Calu3 (cell line): ENCODE measurements at regions not wholly inside any gene's neighbourhood (a gene's known extent, or its start where the extent isn't known, plus 50 kb on each side); places are given as distances from the start of the nearest gene placed in this dataset.

Experiments used
- BruUV-seq: library from RNA; stranded (reverse); fragments of 400-500 nt; replicated peaks from 2 replicates; lab custom pipeline; 2021; lab: Mats Ljungman, UMichigan
- CTCF ChIA-PET: fragments of 300-600 bp; sonication (Branson Sonifier 250); formaldehyde crosslinking; loops from one replicate; lab custom pipeline; 2022; ENCODE audit warnings: antibody characterized with exemption; lab: Charles Lee
- DNase-seq: peaks from one replicate; pipeline ENCODE4 v3.0.0; 2022
- H3K27ac Mint-ChIP-seq: one replicate; pipeline ENCODE4 v1.8.0; 2022; ENCODE audit warnings: mixed read lengths; ENCODE audit not compliant: unreplicated experiment
- H3K27me3 Mint-ChIP-seq: one replicate; pipeline ENCODE4 v1.8.0; 2022; ENCODE audit warnings: mixed read lengths; ENCODE audit not compliant: unreplicated experiment
- H3K36me3 Mint-ChIP-seq: one replicate; pipeline ENCODE4 v1.8.0; 2022; ENCODE audit warnings: mild to moderate bottlenecking, moderate library complexity, mixed read lengths; ENCODE audit not compliant: insufficient read depth, unreplicated experiment
- H3K4me1 Mint-ChIP-seq: one replicate; pipeline ENCODE4 v1.8.0; 2022; ENCODE audit warnings: mild to moderate bottlenecking, low read depth, mixed read lengths; ENCODE audit not compliant: unreplicated experiment
- H3K4me3 Mint-ChIP-seq: one replicate; pipeline ENCODE4 v1.8.0; 2022; ENCODE audit warnings: mild to moderate bottlenecking, low read depth, moderate library complexity, mixed read lengths; ENCODE audit not compliant: unreplicated experiment
- H3K9me3 Mint-ChIP-seq: one replicate; pipeline ENCODE4 v1.8.0; 2022; ENCODE audit warnings: low read depth, mixed read lengths; ENCODE audit not compliant: unreplicated experiment
- intact Hi-C: fragments of 100-400 bp; cut with micrococcal nuclease; formaldehyde crosslinking; loops from one replicate; pipeline ENCODE4 v1.10.0; 2022; ENCODE audit not compliant: unreplicated experiment
- TF ChIP-seq, protein P1 (sequence below): fragments of 200-600 bp; IDR thresholded peaks from one replicate; pipeline ENCODE4 v1.8.0; 2022; ENCODE audit warnings: antibody characterized with exemption; ENCODE audit not compliant: unreplicated experiment

DNA sequence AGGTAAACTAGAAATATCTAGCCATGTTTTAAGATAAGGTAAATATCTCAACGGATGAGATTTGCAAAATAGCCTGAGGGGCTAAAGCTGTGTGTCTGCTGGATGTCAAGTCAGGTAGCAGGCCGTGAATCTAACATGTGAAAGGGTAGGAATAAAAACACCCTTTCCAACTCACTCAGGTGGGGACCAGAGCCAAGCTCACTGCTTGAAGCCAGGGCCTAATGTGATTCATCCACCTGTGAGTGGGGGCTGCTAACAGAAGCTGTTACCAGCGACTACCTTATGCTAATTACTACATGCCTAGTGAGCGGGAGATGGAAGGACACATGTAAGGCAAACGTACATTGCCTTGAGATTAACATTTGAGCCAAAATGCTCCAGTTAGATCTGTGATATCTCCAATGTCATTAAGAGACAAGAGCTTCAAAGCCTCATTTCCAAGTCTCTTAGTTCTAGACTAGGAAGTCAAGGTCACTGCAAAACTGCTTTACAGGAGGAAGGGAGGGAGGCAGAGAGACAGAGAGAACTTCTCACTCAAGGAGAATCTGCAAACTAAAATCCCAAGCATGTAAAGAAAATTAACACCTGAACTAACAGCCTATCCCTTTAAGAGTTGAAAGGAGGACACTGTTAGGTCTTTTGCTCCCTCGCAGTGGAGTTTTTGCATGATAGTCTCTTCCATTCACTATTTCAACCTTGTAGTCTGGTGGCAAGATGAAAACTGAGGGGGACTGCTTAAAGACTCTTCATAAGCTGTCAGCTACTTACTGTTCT lies 141.6 kb upstream of the RPS23 start:
- no peaks in the 10 kb centered on the region for H3K27me3 Mint-ChIP-seq
- H3K36me3 Mint-ChIP-seq = no peaks in the 10 kb centered on the region
- peak overlapping the region; percentile 75 for H3K27ac Mint-ChIP-seq
- H3K9me3 Mint-ChIP-seq = peaks cover 1% of the 10 kb centered on the region
- H3K4me3 Mint-ChIP-seq = no peak overlapping the region
- no peak for DNase-seq
- intact Hi-C loops = loop anchor here (2.0 kb wide), 2 partner anchors 55 to 215 kb away; no protein-coding TSS in a partner anchor
- TF ChIP-seq, protein P1, sequence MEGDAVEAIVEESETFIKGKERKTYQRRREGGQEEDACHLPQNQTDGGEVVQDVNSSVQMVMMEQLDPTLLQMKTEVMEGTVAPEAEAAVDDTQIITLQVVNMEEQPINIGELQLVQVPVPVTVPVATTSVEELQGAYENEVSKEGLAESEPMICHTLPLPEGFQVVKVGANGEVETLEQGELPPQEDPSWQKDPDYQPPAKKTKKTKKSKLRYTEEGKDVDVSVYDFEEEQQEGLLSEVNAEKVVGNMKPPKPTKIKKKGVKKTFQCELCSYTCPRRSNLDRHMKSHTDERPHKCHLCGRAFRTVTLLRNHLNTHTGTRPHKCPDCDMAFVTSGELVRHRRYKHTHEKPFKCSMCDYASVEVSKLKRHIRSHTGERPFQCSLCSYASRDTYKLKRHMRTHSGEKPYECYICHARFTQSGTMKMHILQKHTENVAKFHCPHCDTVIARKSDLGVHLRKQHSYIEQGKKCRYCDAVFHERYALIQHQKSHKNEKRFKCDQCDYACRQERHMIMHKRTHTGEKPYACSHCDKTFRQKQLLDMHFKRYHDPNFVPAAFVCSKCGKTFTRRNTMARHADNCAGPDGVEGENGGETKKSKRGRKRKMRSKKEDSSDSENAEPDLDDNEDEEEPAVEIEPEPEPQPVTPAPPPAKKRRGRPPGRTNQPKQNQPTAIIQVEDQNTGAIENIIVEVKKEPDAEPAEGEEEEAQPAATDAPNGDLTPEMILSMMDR = no peak
- BruUV-seq = no TSS peak
- peaks cover 77% of the 10 kb centered on the region for H3K4me1 Mint-ChIP-seq
- CTCF ChIA-PET = interaction anchor here (0.6 to 0.9 kb wide), 2 partner anchors 25 to 151 kb away, joined by 3 to 6 read pairs; no protein-coding TSS in a partner anchor

DNA sequence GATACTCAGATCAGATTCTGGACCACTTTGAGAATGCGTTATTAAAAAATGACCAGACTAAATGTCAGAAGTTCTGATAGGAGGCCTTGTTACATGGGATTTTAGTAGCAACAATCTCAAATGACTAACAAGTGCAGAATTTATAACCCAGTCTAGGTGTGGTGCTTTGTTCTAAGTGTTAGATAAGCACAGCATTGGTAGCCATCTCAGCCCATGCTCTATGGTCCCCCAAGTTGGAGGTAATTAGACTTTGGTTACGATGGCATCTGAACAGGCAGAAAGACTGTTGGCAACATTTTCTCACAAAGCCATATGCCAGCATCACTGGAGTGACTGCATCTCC lies 140.4 kb upstream of the RPS23 start:
- peak overlapping the region; percentile 92 for H3K27ac Mint-ChIP-seq
- no peak overlapping the region for H3K4me3 Mint-ChIP-seq
- TF ChIP-seq, protein P1 = no peak
- H3K27me3 Mint-ChIP-seq = no peaks in the 10 kb centered on the region
- H3K4me1 Mint-ChIP-seq = peaks cover 73% of the 10 kb centered on the region
- H3K36me3 Mint-ChIP-seq = no peaks in the 10 kb centered on the region
- DNase-seq = no peak
- H3K9me3 Mint-ChIP-seq = no peaks in the 10 kb centered on the region
- intact Hi-C loops = no loop called here
- CTCF ChIA-PET = interaction anchor here (1.0 kb wide), 1 partner anchor 11 kb away, joined by 3 read pairs; no protein-coding TSS in a partner anchor
- BruUV-seq = no TSS peak

DNA sequence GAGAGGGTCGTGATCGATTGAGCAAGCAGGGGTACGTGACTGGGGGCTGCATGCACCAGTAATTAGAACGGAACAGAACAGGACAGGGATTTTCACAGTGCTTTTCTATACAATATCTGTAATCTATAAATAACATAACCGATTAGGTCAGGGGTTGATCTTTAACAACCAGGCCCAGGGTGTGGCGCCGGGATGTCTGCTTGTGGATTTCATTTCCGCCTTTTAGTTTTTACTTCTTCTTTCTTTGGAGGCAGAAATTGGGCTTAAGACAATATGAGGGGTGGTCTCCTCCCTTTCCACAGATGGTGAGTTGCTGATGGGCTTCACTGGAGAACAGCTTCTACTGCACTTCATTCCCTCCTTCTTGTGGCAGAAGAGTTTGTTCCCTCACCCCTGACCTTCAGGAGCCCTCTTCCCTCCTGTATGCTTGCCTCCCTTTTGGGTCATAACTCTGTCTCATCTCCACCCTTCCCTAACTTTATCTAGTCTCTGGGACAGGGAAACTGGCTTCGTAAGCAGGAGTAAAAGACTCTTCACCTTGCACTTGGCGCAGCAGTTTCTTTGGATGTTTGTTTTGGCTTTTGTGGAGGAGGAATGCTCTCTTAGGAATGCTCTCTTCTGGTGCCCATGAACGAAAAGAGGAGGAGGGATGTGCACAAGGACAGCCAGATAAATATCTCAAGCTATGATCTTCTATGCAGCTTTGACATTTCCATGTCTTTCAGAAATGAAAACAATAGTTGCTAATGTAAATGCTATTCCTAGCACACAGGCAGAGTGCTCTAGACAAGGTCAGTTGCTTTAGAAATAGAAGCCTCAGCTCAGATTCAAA lies 139.8 kb upstream of the RPS23 start:
- TF ChIP-seq, protein P1 = no peak
- H3K9me3 Mint-ChIP-seq = no peaks in the 10 kb centered on the region
- no peak for DNase-seq
- peak overlapping the region; percentile 92 for H3K27ac Mint-ChIP-seq
- TSS peak; percentile 82 for BruUV-seq
- H3K4me3 Mint-ChIP-seq = peak overlapping the region; percentile 43
- CTCF ChIA-PET = interaction anchor here (1.0 kb wide), 1 partner anchor 10 kb away, joined by 3 read pairs; no protein-coding TSS in a partner anchor
- no peaks in the 10 kb centered on the region for H3K36me3 Mint-ChIP-seq
- H3K4me1 Mint-ChIP-seq = peaks cover 68% of the 10 kb centered on the region
- H3K27me3 Mint-ChIP-seq = no peaks in the 10 kb centered on the region
- intact Hi-C loops = no loop called here

DNA sequence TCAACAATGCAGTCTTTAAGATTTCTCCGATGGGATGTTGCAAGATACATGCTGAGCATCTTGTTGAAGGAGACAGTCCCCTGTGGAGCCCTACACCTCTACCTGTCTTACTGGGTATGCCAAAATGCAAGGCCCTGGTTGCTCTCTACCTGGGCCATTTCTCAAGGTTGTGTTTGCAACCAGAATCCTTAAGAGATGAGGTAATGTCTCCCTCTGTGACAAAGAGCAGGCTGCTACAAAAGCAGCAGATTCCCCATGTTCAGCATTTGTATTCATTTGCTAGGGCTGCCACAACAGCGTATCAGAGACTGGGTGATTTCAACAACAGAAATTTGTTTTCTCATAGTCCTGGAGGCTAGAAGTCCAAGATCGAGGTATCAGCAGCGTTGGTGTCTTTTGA lies 138.4 kb upstream of the RPS23 start:
- Mint-ChIP-seq H3K27me3 (no peaks in the 10 kb centered on the region), H3K27ac (peak overlapping the region; percentile 92), H3K9me3 (no peaks in the 10 kb centered on the region), H3K36me3 (no peaks in the 10 kb centered on the region), H3K4me1 (peaks cover 53% of the 10 kb centered on the region), H3K4me3 (no peak overlapping the region)
- TF ChIP-seq, protein P1 = no peak
- CTCF ChIA-PET = no interaction called here
- intact Hi-C loops = no loop called here
- BruUV-seq = no TSS peak
- no peak for DNase-seq
